ENCODE measurements at regions not wholly inside any gene's neighbourhood (a gene's known extent, or its start where the extent isn't known, plus 50 kb on each side); places are given as distances from the start of the nearest gene placed in this dataset.

DNA sequence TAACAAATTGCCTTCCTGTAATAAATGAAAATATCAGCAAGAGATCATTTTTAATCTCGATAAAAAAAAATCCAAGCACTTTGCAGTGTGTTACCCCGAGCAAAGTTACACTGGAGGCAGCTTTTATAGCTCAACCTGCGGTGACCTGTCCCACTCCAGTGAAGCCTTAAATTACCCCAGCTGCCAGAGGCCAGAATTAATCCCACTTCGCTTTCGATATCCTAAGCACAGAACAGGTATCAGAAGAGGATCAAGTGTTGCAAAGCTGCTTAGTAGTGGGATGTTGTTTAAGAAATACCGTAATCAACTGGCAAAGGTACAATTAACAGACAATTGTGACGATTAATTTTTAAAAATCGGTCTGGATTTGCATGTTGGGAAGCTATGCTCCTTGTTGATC lies 314.0 kb downstream of the AGTPBP1 start:
- DNase-seq, result no peak

DNA sequence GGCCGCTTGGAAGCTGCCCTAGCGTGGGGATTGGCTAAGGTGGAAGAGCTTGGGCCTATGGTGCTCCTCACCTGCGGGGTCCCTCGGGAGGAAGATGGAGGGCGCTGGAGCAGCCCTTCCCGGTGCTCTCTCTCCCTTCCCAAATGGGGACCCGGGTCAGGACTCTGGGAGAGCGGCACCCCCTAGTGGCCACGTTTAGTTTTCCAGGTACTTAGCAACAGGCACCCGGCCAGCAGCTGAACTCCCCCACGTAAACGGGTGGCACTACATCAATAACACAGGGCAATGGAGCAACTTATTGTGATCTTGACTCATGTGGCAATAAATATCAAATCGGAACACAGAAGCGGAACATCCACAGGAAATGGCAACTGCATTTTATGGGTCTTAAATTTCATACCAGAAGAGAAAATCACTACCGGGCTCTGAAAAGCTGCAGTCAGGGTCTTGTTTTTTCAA lies 316.6 kb downstream of the AGTPBP1 start:
- peak; percentile 67 to 72 for DNase-seq

DNA sequence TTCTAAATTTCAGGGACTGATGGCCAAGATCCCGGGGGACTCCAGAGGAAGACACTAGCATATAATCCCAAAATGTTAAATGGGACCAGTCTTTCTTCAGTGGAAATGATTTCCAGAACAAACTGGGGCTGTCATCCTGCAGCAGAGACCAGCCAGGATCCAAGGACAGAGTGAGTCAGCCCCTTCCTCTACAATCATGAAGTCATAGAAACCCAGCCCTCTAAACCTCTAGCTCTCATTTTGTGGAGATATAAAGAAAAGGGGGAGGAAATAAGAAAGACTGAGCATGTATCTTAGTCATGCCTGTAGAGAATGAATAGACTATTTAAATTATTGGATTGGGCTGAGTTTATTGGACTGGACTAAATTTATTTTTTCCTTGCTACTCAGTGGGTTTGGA lies 318.3 kb downstream of the AGTPBP1 start:
- DNase-seq, result no peak

DNA sequence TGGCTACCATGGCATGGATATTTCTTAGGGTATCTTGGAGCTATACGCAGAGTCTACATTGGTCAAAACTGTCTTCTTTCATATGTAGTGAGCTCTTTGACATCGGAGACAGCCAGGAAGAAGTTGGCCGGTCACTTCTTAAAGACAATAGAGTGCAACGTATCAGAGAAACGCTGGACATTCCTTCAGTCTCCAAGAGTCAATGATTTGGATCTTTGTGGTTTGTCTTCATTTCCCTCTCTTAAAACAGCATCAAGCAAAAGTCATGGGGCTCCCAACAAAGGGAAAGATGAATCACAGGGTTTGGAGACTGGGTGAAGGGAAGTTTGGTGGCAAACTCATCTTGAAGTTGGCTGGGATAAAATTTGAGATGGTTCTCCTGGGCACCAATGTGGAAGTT lies 320.1 kb downstream of the AGTPBP1 start:
- no peak for DNase-seq

DNA sequence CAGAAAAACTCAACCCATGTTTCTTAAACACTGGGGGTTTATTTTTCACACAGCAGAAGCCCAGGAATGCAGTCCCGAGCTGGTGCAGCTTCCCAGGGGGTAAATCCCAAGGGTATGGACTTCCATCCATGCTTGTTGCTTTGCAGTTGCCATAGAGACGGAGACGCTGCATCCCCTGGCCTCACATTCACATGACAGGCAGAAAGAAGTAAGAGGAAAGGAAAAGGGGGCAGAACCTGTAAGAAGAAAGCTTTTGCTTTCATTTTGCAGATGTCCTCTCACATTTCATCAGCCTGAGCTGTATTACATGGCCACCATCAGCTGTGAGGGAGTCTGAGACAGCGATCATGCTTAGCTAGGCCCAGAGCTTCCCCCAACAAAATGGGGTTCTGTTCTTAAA lies 321.0 kb downstream of the AGTPBP1 start:
- DNase-seq, result no peak

DNA sequence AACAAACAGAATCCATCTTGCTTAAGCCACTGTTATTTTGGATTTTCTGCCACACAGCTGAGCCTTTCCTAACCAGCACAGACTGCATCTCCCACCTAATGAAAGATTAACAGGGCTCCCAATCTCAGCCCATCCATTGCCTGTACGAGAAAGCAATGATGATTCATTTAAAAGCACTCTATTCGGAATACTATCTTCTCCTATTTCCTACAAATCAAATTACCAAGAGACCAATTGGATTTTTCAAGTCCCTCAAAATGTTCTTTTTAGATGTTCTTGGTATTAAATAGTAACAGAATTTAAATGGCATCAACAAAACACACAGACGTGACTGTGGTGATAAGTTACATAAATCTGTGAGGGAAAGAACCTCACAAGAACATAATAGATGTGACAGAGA lies 324.1 kb downstream of the AGTPBP1 start:
- no peak for DNase-seq

DNA sequence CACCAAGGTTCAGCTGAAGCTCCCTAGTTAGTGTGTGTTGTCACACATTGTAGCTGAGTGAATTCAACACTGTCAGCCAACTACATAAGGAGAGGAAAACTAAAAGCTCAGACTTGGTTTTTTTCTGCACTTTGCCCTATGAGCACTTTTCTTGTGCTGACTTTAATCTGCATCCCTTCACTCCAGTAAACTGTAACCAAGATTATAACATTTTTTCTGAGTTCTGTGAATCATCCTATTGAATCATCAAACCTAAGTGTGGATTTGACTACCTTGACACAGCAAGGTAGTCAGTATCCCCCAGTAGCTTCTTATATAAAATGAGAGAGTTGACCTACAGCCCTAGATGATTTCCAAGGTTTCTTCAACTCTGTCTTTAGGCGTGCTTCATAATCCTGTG lies 325.0 kb downstream of the AGTPBP1 start:
- DNase-seq, result no peak

DNA sequence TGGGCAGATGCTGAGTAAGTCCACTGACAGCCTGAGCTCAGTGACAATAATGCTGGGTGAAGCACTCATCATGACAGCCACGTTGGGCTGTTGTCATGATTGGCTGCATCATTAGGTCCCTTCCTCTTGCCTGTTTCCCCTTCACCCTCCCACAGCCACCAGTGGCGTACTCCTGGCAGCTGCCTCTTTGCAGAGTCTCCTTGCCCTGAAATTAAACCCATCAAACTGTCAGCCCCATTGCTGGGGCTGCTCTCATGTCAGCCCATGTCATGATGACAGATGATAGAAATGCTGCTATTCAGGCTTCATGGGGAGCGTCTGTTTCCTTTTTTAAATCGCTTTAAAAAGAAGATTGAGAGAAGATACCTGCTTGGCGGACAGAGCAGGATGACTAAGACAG lies 327.4 kb downstream of the AGTPBP1 start:
- no peak for DNase-seq

DNA sequence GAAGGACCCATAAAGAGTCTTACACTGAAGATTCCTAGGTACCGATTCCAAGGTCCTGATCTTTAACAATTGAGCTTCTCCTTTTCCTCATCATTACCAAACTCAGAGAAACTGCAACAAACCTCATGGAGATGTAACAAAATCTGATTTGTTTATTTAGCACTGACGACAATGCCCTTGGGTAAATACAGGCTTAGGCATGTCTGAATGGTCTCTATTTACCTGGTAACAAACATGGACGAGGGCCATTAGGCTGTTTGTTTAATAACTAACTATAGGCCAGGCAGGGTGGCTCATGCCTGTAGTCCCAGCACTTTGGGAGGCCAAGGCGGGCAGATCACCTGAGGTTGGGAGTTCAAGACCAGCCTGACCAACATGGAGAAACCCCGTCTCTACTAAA lies 333.3 kb downstream of the AGTPBP1 start:
- no peak for DNase-seq

DNA sequence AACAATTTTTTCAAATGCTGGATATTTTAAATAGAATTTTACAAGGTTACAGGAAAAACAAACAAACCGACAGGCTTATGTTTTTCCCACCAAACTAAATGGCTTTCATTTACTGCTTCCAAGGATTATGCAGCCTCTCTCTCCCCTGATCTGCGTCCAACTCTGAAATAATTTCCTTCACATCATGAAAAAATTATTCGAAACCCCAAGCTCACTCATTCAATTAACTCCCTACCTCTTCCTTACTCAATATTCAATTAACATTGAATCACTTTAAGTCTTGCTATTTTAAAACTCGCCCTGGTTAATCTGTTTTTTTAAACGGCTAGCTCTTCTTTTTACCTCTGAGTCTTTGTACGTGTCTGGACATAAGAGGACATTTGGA lies 336.2 kb downstream of the AGTPBP1 start:
- no peak for DNase-seq

DNA sequence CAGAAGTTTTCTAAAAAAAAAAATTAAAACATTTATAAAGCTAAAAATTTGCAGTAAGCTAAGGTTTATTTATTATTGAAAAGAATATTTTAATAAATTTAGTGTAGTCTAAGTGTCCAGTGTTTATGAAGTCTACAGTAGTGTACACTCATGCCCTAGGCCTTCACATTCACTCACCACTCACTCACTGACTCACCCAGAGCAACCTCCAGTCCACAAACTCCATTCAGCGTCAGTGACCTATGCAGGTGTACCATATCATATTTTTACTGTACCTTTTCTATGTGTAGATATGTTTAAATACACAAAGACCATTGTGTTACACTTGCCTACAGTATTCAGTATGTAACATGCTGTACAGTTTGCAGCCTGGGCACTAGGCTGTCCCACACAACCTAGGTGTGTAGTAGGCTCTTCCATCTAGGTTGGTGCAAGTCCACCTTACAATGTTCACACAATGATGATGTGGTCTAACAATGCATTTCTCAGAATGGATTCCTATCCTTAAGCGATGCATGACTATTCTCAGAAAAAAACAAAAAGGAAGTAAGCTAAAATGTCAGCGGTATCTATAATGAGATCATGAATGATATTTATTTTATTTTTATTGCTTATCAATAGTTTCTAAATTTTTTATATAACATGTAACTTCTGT lies 336.7 kb downstream of the AGTPBP1 start:
- no peak for DNase-seq

DNA sequence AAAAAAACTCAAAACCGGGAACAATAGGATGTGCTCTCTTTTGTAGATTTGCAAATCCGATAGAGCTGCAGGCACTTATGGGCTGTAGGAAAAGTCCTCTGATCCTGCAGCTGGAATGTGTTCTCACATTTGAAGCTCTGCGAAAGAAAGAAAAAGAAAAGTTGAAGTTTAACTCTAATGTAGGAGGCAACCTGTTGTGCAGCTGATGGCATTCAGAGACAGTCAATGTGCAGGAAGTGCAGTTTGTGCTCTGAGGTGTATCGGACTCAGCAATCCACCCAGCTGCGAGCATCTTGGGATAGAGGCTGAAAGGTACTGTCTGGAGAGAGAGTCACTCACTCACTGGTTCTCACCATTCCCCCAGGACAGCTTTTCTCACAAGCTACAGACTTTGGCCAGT lies 339.2 kb downstream of the AGTPBP1 start:
- DNase-seq, result no peak

DNA sequence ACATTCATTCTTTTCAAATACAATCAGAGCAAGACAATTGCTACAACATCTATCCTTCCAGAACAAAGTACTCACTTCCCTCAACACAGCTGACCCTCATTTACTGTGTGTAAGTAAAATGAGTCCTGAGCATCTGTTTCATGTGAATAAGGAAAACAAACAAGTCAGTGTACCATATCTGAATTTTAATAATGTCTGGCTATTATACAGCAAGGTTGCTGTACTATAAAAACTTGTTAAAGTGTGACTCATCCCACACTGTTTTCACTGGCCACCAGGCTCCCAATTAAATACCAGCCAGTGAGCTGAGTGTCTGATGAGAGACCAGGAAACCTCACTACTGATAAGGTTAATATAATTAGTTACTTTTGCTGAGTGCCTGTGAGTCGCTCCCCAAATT lies 339.8 kb downstream of the AGTPBP1 start:
- DNase-seq, result no peak

DNA sequence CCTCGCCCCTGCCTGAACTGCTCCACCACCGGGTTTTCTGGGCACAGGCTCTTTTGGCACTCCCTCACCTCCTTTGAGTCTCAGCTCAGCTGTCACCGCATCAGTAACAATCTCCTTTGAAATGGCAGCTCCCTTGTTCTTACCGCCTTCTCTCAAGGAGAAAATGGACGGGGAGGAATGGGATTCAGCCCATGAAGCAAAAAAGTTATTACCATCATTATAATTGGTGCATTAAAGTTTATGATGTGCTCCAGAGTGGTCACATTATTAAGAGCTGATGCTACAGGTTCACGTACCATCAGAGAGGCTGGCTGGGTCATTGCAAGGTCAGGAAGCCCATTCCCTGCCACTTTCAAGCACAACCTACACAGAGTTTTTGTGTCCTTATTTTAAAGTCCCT lies 344.7 kb downstream of the AGTPBP1 start:
- DNase-seq, result no peak

DNA sequence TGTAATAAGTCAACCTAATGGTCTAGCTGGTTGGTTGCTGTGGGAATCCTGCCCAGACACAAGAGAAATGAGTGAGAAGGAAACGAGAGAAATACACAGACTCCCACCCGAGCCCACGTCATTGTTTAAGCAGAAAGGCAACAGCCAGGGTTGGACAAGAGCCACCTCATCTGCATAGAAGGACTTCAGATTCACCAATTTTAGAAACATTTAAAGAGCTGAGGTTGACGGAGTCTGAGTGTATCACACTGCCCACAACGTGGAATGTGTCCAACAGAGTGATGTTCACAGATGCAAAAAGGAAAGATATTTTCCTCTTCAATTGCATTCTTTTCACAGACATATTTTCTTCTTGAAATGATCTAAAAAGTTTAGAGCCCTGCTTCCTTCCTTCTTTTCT lies 349.5 kb downstream of the AGTPBP1 start:
- DNase-seq, result no peak

DNA sequence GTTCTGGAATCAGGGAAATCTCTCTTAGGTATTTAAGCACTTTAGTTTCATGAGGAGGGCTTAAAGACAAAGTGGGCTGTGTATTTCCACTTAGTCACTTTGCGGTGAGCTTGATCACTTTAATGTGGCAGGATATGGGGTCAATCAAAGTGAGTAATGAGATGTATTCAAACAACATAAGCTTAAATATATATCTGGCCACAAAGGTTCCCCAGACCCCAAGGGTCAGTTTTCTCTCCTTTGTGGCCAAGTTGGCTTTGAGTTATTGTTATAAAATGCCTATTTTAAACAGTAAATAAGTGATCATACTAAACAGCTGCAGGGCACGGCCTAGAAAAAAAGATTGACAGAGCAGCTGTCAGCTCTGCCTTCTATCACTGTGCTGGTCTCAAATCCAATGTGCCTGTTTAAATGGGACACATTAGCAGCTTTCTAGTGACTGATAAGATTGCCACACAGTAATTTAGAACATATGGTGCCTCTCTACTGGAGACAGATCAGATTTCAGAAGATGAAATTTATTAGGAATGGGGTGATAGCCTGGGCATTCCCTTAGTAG lies 363.9 kb downstream of the AGTPBP1 start:
- DNase-seq, result no peak

DNA sequence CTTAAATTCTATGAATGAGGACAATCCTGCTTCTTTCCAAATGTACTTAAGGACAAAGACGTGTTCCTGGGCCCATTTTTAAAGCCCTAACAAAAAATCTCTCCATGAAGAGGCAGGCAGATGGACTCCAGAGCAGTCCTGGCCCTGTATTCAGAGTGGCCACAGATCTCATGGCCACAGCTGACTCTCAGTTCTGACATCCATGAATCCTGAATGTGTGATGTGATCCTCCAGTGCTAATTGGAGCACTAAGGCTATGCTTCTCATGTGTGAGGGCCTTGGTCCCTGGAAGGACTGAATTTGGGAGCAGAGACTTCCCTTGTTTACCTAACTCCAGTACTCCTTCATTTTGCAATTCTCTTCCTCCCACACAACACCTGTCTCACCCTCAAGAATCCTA lies 373.0 kb downstream of the AGTPBP1 start:
- no peak for DNase-seq

DNA sequence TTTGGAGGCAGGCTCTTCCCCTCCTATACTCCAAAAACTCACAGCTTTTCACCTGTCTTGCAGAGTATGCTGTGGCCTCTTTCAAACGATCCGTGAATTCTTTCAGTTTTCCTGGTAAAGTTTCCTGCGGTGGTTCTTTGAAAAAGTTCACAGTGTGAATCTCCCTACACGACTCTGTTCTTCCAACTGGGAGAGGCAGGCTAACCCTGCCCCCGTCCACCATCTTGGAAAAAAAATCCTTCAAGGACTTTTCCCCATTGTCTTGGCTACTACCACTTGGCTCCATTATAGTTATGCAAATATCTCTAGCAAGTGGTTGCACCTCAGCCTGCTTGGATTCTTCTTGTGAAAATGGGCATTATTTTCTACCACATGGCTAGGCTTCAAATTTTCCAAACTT lies 382.6 kb downstream of the AGTPBP1 start:
- no peak for DNase-seq

DNA sequence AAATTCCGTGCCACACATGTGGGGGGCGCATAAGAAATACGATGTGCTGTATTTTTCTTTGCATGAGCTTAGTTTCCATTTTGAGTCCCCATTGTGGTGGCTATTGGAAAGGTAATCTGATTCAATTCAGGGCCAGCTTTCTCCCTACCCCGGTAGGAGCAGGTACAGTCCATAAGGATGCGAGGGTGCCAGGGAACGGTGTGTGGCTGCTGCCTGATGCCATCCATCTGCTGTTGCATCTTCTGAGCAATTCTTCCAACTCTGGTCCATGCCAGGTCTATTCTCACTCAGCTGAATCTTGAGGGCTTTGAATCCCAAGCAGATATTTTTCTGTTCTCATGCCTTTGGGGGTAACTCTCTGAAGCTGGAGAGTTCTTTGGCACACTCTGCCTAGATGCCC lies 392.7 kb downstream of the AGTPBP1 start:
- DNase-seq, result no peak

DNA sequence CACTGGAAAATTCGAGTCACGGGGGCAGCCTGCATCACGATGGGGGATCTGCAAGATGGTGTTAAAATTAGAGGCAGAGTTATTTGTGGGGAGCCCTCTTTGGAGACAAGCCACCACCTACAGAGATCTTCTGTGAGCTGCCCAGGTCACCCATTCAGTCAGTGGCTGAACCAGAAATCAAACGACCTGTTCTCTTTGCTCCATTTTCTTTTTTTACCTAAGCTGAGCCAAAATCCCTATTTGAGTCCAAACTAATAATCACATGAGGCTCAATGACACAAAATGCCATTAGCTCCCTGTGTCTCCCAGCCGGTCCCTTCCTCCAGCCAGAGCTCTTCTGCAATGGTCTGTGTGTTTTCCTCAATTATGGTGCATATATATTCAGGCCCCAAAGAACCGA lies 394.2 kb downstream of the AGTPBP1 start:
- no peak for DNase-seq

DNA sequence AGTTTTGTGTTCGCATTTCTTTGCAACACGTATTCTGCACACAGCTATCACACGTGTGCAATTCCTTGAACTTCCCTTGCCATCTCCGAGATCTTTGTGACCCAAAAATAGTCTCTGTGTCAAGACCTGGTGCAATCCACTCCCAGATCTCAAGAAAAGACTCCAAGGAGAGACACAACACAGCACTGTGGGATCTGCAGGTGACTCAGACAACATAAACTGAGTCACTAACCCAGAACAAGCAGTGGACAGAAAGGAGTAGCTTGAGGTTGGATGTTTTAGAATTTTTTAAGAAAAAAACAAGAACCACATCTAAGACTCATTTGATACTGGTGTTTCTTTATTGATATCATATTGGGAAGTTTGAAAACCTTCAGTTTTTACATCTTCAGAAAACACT lies 396.9 kb downstream of the AGTPBP1 start:
- no peak for DNase-seq

DNA sequence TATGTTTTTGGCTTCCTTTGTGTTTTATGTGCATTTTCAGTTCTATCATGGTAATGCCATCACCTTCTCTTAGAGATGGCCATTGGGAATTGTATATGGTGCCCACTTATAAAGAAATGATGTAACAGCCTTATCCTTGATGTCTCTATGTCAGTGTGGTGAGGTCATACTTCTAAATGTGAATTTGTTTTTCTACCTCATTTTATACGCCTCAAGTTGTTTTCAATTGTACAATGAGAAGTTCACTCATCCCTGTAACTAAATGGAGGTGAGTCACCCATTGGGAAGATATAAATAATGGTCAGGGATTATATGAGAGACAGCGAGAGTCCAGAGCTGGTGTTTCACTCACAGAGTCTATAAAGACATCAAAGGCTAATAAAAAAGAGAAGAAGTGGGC lies 402.4 kb downstream of the AGTPBP1 start:
- DNase-seq, result no peak

DNA sequence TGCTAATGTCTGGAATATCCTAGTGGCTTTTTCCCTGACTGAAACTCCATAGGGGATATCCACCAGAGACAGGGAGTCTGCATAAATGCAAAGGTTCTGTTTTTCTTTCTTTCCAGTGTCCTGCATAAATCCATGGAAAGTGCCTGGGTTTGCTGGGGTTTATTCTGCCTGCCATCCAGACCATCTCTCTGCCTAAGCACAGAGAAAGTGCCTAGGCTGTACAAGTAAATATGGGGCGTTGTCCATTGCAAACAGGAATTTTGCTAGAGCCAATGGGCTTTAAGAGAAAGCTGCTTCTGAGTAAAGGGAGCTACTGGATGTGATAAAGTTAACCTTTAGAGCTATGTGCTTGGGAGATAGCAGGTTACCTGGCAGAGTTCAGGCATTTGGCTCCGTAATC lies 407.5 kb downstream of the AGTPBP1 start:
- no peak for DNase-seq

DNA sequence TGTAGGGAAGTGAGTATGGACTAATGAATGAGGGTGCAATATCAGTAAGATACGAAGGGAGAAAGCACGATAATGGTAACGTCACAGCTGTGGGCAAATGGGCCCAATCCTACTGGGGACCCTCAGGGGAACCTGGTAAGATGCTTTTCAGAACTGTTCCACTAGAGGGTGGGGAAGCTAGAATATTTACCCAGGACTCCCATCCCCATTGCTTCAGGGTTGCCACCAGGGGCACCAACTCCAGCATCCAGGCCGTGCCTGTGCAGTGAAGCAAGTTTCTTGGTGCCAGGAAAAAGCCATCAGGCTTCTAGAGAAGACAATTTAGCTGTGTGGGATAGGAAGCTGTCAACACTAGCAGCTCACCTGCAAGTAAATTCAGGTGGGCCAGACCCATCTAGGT lies 409.3 kb downstream of the AGTPBP1 start:
- no peak for DNase-seq

DNA sequence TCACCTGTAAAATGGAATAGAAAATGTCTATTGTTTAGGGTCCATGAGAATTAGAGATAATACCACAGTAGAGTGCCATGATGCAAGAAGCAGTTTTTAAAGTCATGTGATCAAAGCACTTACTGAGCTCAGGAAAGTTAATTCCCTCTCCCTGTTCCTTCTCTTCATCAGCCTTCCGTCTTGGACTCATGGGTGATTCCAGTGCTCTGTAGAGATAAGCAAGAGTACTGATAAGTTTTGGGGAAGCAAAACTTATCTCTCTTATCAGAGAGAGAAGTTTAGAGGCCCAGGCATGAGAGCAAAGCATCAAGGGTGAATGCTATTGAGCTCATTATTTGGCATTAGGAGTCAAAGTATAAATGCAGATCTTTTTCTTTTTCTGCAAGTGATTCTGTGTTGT lies 410.1 kb downstream of the AGTPBP1 start:
- no peak for DNase-seq
